HG03460 (cell line): ENCODE measurements at regions not wholly inside any gene's neighbourhood (a gene's known extent, or its start where the extent isn't known, plus 50 kb on each side); places are given as distances from the start of the nearest gene placed in this dataset.
"Not testable (repeated sequence)": the region's sequence is repeated elsewhere in the genome, so short reads cannot be mapped to it uniquely, and the experiment has no call there.

Experiments
- ATAC-seq: cut with Tn5 transposase; IDR thresholded peaks from one replicate; pipeline ENCODE4 v1.9.1; 2021; ENCODE audit not compliant: unreplicated experiment

DNA sequence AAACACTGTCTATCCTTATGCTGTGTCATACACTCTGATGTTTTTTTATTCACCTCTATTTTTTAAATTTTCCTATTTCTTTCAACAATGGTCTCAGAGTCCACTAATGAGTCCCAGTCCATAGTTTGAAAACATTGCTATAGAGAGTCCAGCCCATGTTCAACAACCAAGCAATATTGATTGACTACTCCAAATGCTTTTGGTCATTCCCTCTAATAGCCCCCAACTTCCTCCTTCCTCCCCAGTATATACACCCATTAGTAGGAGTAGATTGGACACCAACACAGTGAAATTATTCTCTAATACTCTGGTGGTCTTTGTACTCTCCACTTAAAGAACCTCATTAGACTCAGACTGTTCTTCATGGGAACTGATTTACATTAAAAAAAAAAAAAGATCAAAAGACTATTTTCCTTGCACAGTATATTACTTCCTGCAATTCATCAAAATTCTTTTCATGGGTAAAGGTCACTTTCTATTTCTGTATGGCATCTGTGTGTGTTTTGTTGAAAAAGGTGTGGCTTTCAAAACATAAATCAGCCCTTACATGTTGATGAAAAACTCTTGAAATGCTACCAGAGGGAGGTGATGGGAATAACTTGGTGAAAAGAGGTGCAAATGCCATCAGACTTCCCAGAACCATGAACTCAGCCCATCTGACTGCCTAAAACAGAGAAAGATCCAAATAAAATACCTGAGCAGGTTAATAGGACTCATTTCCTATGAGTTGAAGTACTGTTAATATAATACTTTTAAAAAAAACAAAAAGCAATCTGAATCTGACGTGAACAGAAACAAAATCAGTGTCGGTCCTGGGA lies 250.3 kb upstream of the KLF3 start:
- no peak for ATAC-seq

DNA sequence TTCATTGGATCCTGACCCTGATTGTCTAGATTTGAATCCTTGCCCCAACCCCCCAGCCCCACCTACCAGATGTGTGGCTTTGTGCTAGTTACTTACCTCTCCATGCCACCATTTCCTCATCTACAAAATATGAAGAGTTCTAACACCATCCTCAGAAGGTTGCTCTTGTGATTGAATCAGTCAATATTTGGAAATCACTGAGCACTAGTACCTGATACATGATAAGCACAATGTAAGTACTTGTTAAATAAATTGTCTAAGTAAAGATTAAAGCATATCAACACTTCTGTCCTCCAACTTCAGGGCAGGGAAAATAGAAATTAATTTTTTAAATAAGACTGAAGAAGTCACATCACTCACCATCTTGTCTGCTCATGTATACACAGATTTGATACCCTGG lies 249.6 kb upstream of the KLF3 start:
- no peak for ATAC-seq

DNA sequence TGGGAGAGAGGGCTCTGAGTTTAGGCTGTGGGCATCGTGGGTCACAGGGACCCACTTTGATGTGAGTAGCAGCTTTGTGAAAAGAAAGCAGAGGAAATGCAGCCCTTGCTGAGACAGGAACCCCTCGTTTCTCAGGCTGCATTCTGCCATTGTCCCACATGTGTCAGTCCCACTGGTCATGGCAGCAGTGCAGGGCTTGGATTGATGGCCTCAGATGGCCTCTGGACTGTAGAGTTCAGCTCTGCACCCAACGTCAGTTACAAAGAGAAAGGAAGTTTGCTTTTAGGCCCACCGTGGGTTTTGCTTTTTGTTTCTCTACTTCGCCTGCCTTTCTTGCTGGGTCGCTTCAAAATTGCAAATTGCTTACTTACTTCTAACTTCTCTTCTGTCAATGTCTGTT lies 248.3 kb upstream of the KLF3 start:
- ATAC-seq: no peak

DNA sequence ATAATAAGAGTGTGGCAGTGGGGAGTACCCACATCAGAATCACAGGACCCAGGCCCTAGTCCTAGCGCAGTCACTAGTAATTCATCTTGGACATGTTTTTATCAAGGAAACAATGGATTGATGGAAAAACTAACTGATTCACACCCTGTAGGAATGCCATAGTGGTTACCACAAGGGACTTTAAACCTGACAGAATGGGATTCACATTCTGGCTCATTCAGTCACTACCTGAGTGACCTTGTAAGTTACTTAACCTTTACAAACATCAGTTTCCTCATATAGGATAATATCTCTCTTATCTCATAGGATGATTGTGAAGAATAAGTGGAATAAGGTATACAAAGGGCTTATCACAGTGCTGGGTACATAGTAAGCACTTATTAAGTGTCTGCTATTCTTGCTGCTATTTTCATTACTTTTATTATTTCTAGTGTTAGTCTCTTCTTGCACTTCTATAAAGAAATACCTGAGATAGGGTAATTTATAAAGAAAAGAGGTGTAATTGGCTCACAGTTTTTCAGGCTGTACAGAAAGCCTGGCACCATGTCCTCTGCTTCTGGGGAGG lies 247.5 kb upstream of the KLF3 start:
- ATAC-seq: no peak

DNA sequence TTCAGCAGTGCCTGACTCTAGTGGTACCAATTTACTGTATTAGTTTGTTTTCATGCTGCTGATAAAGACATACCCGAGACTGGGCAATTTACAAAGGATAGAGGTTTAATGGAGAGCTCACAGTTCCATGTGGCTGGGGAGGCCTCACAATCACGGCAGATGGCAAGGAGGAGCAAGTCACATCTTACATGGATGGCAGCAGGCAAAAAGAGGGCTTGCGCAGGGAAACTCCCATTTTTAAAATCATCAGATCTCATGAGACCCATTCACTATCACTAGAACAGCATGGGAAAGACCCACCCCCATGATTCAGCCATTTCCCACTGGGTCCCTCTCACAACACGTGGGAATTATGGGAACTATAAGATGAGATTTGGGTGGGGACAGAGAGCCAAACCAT lies 243.7 kb upstream of the KLF3 start:
- not testable (repeated sequence) for ATAC-seq

DNA sequence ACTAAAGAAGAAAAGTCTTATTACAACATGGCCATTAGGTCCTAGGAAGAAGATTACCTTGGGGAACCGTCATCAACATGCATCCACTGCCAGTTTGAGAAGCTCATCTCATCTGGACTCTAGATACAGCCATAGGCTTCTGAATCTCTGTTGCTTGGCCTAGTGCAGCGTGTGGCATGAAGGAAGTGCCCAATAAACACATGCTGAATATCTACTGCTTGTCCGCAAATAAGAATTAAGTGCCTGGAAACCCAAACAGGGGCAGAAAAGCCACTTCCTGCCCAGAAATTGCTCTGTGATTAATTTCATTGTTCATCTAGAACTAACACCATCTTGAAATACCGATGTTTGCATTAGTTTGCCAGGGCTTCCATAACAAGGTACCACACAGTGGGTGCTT lies 241.1 kb upstream of the KLF3 start:
- no peak for ATAC-seq

DNA sequence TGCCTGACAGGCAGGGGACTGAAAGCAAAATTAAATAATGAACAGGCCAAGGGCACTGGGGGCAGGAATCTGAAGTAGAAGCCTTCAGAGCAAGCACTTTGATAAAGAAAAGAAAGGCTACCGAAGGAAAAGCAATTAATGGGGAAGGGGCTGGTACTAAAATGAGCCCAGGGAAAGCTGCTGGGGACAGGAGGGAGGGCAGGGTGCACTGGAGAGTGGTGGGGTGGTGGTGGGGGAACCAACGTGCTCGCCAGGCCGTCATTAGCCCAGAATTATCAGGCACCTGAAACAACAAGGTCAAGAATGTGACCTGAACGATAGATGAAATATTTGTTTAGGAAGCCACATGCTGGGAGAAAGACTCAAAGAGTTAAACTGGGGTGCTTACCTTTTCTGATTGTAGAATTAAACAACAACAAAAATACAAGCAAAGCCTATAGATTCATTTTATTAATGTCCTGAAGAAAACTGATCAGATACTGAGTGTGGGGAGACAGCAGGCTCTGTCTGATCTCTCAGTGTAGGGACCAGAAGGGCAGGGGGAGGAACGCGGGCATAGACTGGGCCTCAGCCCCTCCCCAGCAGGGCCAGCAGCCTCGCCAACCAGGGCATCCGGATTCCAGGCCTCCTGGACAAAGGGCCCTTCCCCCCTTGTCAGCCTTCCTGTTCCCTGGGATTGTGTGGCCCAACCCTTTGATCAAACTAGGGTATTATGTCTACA lies 239.7 kb upstream of the KLF3 start:
- ATAC-seq: no peak

DNA sequence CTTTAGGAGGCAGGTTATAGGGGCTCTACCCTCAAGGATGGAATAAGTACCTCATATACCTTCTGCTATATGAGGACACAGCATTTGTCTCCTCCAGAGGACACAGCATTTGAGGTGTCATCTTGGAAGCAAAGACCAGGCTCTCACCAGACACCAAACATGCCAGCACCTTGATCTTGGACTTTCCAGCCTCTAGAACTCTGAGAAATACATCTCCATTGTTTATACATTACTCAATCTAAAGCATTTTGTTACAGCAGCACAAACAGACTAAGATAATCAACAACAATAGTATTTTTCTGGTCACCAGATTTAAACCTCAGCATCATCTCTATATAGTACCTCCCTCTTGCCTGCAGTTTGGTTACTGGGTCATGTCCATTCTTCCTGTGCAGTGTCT lies 237.5 kb upstream of the KLF3 start:
- ATAC-seq: no peak

DNA sequence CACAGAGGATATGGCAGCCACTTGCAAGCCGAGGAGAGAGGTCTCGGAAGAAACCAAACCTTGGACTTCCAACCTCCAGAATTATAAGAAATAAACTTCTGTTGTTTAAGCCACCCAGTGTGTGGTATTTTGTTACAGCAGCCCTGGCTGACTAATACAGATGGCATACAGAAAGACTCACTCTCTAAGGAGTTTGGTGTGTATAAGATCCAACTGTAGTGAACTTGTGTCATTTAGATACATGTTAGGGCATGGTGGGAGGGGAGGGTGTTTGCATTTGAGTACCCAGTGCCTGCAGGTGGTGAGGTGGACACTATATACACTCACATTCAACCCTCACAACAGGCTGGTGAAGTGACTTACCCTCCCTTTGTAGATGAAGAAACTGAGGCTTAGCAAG lies 233.2 kb upstream of the KLF3 start:
- no peak for ATAC-seq

DNA sequence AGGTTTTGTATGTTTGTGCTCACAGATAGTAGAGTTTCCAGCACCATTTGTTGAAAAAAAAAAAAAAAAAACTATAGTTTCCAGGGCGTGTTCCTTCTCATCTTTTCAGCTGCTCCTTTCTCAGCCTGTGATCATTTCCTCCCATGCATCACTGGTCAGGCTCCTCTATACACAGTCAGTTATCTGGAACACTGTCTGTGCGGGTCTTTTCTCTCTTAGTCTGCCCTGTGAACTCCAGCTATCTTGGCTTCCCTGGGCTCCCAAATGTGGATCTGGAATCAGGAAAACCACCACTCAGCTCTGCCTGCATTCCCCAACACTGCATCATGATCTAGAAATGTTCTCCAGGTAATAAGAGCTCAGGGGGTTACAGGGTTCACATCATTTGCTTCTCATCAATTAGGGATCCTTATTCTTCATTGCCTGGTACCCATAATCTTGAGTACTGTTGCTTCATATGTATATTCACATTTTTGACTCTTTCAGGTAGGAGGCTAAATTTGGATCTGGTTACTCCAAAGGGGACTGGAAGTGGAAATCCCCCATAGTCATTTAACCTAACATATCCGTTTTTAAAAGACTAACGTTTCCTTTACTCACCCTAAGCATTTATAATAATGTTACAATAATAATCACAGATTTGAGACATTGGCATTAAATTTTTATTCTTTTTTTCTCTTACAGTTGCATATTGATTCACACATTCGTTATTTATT lies 221.8 kb upstream of the KLF3 start:
- ATAC-seq: no peak

DNA sequence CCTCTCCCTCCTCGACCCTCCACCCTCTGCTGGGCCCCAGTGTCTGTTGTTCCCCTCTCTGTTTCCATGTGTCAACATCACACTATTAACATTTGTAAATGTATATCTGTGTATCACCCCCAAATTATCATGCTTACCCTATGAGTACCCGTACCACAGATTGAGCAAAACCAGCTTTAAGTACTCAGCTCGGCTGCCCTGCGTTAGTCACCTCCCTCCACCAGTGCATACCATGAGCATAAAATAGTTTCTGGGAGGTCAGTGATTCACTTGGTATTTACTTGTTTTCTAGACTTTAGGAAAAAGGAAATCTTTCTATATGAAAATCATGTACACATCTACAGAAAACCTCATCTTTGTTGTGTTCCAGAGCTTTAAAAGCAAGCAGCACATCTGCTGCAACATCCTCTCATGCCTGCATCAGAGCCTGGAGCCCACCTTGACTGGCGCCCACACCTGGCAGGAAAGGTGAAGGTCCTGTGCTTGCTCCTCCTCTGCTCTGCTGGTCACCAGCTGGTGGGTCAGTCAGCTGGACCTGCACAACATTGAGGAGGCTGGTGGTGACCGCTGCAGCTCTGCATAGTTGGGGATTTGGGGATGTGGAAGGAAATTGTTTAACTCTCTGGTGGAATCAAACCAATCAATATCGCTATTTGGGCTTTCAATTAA lies 214.4 kb upstream of the KLF3 start:
- no peak for ATAC-seq

DNA sequence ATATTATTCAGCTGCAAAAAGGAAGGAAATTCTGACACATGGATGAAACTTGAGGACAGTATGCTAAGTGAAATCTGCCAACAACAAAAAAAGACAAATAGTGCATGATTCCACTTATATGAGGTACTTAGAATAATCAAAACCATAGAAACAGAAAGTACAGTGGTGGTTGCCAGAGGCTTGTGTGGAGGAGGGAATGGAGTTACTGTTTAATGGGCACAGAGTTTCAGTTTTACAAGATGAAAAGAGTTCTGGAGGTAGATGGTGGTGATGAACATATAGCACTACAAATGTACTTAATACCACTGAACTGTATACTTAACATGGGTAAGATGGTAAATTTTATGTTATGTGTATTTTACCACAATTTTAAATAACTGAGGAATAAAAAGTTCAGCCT lies 212.0 kb upstream of the KLF3 start:
- ATAC-seq: no peak

DNA sequence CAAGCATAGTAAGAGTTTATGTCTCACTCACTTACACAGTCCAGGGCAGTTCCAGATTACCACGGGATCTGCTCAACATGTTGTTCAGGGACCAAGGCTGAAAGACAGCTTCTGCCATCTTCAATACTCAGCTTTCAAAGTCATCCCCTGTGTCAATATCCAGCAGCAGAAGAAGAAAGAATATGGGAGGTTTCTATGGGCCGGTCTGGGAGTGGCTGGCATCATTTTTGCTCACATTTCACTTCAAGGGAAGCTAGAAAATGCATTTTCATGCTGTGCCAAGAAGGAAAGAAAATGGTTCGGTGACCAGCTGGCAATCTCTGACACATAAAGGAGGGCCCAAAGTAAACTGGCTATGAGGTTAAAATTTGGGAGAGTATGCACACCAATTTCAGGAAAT lies 211.5 kb upstream of the KLF3 start:
- no peak for ATAC-seq

DNA sequence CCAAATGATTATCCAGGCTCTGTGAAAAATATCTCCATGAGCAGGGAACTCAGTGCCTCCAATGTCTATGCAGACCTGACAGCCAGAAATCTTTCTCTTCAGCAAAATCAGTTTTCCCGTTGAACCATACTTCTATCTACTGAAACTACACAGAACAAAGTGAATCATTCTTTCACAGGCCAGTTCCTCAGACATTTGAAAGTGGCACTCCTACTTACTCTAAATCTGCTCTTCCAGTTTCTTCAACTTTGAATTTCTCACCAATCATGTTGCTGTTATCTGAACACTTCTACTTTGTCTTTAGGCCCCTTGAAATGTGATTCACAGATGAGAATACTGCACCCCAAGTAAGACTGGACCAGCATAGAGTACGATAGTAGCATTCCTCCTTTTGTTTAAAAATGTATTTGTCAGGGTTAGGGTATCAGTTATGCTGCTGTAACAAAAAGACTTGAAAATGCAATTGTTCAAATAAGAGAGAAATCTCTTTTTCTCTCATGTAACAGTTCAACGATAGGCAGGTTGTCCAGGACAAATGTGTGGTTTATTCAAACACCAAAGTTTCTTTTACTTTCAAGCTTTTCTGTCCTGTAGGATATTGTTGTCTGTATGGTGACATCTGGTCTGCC lies 210.6 kb upstream of the KLF3 start:
- ATAC-seq: no peak

DNA sequence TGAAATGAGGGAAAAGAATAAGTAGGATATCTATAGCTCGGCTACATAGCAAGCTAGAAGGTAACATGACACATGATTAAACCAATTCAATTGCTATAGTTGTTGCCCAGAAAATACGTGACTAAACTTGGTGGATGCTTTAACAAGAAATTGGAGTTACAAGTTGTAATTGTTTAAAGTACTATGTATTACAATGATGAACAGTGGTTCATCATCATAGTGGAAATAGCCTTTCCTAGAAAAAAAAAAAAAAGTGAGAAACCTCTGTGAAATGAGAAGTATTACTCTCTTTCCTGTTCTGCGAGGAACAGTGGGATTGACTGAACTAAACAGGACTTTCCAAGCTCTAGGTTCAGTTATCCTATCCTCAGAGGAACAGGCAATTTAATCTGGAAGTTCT lies 209.7 kb upstream of the KLF3 start:
- ATAC-seq: no peak

DNA sequence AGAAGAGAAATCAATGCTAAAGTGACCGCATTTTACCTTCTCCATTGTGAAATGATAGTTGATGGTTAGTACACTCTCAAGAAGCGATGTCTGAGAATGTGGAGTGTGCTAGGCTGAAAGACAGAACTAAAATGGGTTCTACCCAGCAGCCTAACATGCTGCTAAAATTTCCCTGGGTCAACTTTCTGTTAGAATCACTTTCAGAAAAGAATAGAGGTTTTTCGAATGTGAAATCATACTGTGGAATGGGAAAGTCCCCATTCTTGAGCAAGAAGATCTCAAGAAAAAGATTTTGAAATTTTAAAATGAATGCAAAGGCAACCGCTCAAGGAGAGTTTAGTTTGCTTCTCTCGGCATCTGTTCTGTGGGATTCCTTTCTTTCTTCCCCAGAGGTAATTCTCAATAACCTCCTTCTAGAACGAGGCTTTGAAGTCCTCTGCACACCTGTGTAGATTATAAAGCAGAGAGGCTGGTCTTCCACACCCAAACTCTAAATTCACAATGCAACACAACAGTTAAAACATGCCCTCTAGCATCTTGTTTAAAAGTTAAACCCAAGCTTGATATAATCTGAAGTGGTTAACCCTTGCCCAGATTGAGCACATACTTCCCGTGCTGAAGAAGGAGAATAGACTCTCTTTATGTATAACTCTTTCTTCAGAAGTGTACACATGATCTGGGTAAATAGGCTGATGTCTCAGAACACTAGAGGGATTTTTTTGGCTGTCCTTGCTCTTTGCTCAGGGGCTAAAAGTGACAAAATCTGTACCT lies 208.7 kb upstream of the KLF3 start:
- ATAC-seq: peak; percentile 55

DNA sequence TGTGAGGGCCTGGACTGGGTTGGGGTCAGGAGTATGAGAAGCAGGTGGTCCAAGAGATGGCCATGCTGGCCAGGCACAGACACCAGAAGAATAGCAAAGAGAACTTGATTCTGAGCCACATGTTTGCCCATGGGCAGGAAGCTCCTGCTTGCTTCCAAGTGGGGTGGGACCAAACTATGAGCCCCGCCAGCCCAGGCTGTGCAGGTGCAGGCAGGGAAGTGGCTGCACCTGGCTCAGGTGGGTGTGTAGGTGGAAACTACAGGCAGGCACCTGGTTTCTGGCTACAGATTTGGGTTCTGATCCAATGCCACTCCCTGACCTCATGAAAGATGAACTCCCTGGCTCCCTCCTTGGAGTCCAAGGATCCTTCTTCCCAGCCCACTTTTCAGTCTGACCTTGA lies 207.9 kb upstream of the KLF3 start:
- ATAC-seq: no peak

DNA sequence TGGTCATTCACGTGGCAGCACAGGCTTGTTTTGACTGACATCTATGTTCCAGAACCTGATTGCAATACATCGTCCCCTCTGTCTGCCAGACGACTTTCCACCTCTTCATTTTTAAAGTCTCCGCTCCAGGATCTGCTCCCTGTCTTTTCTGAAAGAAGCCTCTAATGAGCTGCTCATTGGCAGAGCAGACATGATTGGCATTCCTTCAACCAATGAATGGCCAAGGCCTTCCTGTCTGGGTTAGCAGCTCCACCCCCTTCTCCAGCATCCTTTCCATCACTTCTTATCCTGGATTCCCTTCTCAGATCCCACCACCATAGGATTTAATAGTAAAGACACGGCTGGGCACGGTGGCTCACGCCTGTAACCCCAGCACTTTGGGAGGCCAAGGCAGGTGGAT lies 202.7 kb upstream of the KLF3 start:
- ATAC-seq: no peak

DNA sequence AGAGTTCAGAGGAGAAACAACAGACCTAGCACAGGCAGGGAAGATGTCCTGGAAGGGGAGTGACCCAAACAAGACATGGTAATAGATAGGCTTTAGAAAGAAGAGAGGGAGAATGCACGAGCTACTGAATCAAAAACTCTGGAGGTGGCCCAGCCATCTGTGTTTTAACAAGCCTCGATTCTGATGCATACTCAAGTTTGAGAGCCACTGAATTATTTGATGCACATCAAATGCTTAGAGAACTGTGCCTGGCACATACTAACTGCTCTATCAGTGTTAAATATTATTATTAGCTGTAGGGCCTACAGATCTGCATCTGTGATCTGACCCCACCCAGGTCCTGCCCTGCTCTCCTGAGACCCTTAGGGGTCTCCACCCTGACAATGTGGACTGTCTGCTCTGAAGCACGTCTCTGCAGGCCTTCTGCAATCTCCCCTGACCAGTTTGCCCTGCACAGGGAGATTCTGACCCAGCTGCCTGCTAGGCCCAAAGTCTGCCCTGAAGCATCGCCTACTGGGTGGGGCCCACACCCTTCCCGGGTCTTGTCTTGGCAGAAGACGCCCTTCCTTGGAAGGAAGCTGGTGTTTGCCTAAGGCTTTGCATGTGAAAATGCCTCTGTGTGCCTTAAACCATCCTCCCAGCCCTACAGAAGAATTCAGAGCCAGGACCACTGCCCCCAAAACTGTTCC lies 201.5 kb upstream of the KLF3 start:
- ATAC-seq: no peak
